ENCODE measurements at regions not wholly inside any gene's neighbourhood (a gene's known extent, or its start where the extent isn't known, plus 50 kb on each side); places are given as distances from the start of the nearest gene placed in this dataset.

DNA sequence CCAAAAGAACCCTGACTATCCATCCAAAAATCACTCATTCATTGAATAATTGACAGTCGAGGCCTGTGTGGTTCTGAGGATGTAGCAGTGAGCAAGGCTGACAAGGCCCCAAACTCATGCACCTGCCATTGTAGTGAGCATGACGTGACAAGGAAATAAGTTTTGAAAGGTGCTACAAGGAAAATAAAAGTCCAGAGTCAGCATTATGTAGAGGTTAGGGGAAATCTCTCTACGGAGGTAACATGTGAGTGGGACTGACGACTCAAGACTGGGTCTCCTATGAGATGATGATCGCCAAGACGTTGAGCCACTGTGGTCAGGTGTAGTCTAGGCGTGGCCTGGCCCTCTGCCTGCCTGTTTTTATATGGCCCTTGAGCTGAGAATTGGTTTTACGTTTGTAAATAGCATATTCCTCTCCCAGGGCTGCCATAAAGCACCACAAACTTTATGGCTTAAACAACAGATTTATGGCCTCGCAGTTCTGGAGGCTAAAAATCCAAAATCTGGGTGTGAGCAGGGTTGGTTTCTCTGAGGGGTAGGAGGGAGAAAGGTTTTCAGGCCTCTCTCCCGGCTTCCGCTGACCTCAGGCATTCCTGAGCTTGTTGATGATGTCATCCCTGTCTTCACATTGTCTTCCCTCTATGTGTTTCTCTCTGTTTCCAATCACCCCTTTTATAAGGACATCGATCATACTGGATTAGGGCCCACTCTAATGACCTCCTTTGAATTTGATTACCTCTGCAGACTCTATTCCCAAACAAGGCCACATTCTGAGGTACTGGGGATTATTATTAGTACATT, 206.4 kb upstream of the EGFLAM start:
- DNase-seq (ENCODE audit: low read depth) (no peak), FAIRE-seq (no peak)
- Histone ChIP-seq H3K36me3 (ENCODE audit: control insufficient read depth, insufficient read depth, low read length) (no peaks in the 10 kb centered on the region), H3K4me3 (ENCODE audit: low read depth, low read length) (no peak overlapping the region), H3K27me3 (ENCODE audit: control insufficient read depth, insufficient read depth, low read length) (no peaks in the 10 kb centered on the region)
- TF ChIP-seq, protein P1, sequence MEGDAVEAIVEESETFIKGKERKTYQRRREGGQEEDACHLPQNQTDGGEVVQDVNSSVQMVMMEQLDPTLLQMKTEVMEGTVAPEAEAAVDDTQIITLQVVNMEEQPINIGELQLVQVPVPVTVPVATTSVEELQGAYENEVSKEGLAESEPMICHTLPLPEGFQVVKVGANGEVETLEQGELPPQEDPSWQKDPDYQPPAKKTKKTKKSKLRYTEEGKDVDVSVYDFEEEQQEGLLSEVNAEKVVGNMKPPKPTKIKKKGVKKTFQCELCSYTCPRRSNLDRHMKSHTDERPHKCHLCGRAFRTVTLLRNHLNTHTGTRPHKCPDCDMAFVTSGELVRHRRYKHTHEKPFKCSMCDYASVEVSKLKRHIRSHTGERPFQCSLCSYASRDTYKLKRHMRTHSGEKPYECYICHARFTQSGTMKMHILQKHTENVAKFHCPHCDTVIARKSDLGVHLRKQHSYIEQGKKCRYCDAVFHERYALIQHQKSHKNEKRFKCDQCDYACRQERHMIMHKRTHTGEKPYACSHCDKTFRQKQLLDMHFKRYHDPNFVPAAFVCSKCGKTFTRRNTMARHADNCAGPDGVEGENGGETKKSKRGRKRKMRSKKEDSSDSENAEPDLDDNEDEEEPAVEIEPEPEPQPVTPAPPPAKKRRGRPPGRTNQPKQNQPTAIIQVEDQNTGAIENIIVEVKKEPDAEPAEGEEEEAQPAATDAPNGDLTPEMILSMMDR (IDR thresholded peaks at IDR 0.05; ENCODE audit: insufficient read depth, low read length, severe bottlenecking) = no peak

DNA sequence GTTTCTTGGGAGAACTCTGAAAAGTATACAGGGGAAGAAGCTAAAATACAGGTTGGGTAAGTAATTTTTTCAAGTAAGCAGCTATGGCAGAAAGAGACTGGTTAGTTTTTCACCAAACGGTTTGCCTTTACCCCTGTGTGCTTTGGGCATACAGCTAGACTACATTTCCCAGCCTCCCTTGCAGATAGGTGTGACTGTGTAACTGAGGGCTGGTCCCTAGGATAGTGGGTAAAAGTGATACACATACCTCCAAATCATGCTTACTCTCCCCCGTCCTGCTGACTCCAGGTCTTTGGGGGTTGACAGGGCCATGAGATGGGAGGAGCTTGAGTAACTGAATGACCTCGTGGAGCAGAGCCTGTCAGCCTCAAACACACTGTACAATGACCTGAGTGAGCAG, 208.6 kb upstream of the GDNF start:
- TF ChIP-seq, protein P1 (IDR thresholded peaks at IDR 0.05; ENCODE audit: insufficient read depth, low read length, severe bottlenecking) = no peak
- no peak for FAIRE-seq

DNA sequence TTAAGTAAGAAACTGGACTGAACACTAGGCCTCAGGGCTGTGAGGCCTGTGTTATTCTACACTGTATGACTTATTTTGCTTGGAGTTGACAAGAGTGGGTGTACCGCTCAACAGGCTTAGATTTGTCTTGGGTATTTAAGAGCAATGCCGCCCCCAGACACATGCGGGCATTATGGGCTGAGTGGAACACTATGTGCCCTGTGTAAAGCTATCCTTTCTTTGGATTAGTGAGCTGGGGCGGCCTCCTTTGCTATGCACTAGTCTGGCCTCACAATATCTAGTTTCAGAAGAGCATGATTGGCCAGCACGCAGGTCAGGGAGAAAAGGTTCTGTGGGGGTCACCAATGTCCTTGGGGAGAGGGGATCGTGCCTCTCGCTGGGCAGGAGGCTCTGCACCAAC, 206.3 kb upstream of the GDNF start:
- no peak for FAIRE-seq
- no peaks in the 10 kb centered on the region for H3K36me3 ChIP-seq (ENCODE audit: control insufficient read depth, insufficient read depth, low read length)
- TF ChIP-seq, protein P1 (IDR thresholded peaks at IDR 0.05; ENCODE audit: insufficient read depth, low read length, severe bottlenecking) = no peak
- no peak for DNase-seq (ENCODE audit: low read depth)
- H3K27me3 ChIP-seq (ENCODE audit: control insufficient read depth, insufficient read depth, low read length) = no peaks in the 10 kb centered on the region
- no peak overlapping the region for H3K4me3 ChIP-seq (ENCODE audit: low read depth, low read length)

More for the DNA sequence above, 208.6 kb upstream of the GDNF start:
- no peaks in the 10 kb centered on the region for H3K27me3 ChIP-seq (ENCODE audit: control insufficient read depth, insufficient read depth, low read length)
- DNase-seq (ENCODE audit: low read depth) = no peak
- no peak overlapping the region for H3K4me3 ChIP-seq (ENCODE audit: low read depth, low read length)
- H3K36me3 ChIP-seq (ENCODE audit: control insufficient read depth, insufficient read depth, low read length) = no peaks in the 10 kb centered on the region

DNA sequence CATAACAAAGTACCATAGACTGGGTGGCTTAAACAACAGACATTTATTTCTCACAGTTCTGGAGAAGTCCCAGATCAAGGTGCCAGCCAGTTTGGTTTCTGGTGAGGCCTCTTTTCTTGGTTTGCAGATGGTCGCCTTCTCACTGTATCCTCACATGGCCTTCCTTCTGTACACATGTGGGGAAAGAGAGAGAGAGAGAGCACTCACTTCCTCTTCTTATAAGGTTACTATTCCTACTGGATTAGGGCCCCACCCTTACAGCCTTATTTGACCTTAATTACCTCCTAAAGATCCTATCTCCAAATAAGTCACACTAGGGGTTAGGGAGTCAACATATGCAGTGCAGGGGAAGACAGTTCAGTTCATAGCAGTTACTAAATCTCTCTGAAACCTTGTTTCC, 205.6 kb upstream of the GDNF start:
- H3K4me3 ChIP-seq (ENCODE audit: low read depth, low read length) = no peak overlapping the region
- TF ChIP-seq, protein P1 (IDR thresholded peaks at IDR 0.05; ENCODE audit: insufficient read depth, low read length, severe bottlenecking) = no peak
- H3K36me3 ChIP-seq (ENCODE audit: control insufficient read depth, insufficient read depth, low read length) = no peaks in the 10 kb centered on the region
- no peaks in the 10 kb centered on the region for H3K27me3 ChIP-seq (ENCODE audit: control insufficient read depth, insufficient read depth, low read length)
- FAIRE-seq (no peak), DNase-seq (ENCODE audit: low read depth) (no peak)

DNA sequence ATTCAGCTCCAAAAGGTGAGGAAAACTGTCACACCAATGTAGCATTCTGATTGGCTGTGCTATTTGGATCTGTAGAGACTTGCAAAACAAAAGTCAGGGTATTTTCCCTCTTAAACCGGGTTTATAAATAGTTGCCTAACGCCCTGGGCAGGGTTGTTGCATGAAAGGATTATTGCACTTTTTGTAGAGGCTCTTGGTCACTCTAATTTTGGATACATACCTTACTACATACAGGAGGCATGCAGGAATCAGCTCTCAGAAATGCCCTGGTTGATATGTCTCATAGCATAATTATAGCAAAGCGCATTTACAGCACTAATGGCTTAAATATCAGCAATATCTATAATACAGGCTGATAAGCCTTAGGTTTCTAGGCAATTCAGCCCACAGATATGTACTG, 200.0 kb upstream of the GDNF start:
- TF ChIP-seq, protein P1 (IDR thresholded peaks at IDR 0.05; ENCODE audit: insufficient read depth, low read length, severe bottlenecking) = no peak
- Histone ChIP-seq H3K27me3 (ENCODE audit: control insufficient read depth, insufficient read depth, low read length) (no peaks in the 10 kb centered on the region), H3K36me3 (ENCODE audit: control insufficient read depth, insufficient read depth, low read length) (no peaks in the 10 kb centered on the region), H3K4me3 (ENCODE audit: low read depth, low read length) (no peak overlapping the region)
- peak; percentile 4 for DNase-seq (ENCODE audit: low read depth)
- no peak for FAIRE-seq

DNA sequence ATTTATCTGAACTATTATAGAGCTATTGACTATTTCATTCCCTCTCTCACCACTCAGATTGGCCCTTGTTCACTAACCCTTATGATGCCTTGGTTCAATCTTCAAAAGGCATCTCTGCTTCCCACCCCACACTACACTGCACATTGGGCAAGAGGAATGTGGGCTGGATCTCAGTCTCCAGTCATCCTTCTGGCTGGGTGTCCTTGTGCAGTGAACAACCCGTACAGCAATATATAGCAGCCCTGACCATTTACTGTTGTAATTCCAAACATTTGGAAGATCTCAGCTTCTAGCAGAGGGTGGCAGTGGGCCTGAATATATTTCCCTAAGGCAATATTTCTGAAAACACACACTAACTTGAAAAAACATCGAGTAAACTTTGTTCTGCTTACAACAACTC, 199.2 kb upstream of the GDNF start:
- TF ChIP-seq, protein P1 (IDR thresholded peaks at IDR 0.05; ENCODE audit: insufficient read depth, low read length, severe bottlenecking) = no peak
- DNase-seq (ENCODE audit: low read depth) = no peak
- no peak for FAIRE-seq
- H3K36me3 ChIP-seq (ENCODE audit: control insufficient read depth, insufficient read depth, low read length) = no peaks in the 10 kb centered on the region
- H3K4me3 ChIP-seq (ENCODE audit: low read depth, low read length) = no peak overlapping the region
- H3K27me3 ChIP-seq (ENCODE audit: control insufficient read depth, insufficient read depth, low read length) = no peaks in the 10 kb centered on the region

Measured in bronchial epithelial cell (primary cell).